Muscle layer of duodenum (tissue), 2 donors: ENCODE measurements at regions not wholly inside any gene's neighbourhood (a gene's known extent, or its start where the extent isn't known, plus 50 kb on each side); places are given as distances from the start of the nearest gene placed in this dataset.

Experiments used
- H3K27ac ChIP-seq: one replicate; pipeline ENCODE4 v1.7.0; 2013; ENCODE audit warnings: mild to moderate bottlenecking, low read length
- H3K27me3 ChIP-seq: one replicate; pipeline ENCODE4 v1.7.0; 2013; ENCODE audit warnings: low read depth, mild to moderate bottlenecking, control low read depth, low read length
- H3K36me3 ChIP-seq, 2 donors: one replicate each; pipeline ENCODE4 v1.7.0; 2013; ENCODE audit warnings: low read length in 2 of 2, control low read depth in 1 of 2, mild to moderate bottlenecking in 1 of 2; ENCODE audit not compliant: insufficient read depth in 2 of 2, control insufficient read depth in 1 of 2
- H3K4me1 ChIP-seq, 2 donors: one replicate each; pipeline ENCODE4 v1.7.0; 2013; ENCODE audit warnings: low read length in 2 of 2, mild to moderate bottlenecking in 2 of 2, control low read depth in 1 of 2, moderate library complexity in 1 of 2; ENCODE audit not compliant: insufficient read depth in 2 of 2, control insufficient read depth in 1 of 2
- H3K4me3 ChIP-seq, 2 donors: one replicate each; pipeline ENCODE4 v1.7.0; 2013; ENCODE audit warnings: low read length in 2 of 2, low read depth in 1 of 2, mild to moderate bottlenecking in 1 of 2
- H3K9me3 ChIP-seq, 2 donors: one replicate each; pipeline ENCODE4 v1.7.0; 2013; ENCODE audit warnings: low read length in 2 of 2, control low read depth in 1 of 2, mild to moderate bottlenecking in 1 of 2; ENCODE audit not compliant: control insufficient read depth in 1 of 2
- donor health status: healthy.

DNA sequence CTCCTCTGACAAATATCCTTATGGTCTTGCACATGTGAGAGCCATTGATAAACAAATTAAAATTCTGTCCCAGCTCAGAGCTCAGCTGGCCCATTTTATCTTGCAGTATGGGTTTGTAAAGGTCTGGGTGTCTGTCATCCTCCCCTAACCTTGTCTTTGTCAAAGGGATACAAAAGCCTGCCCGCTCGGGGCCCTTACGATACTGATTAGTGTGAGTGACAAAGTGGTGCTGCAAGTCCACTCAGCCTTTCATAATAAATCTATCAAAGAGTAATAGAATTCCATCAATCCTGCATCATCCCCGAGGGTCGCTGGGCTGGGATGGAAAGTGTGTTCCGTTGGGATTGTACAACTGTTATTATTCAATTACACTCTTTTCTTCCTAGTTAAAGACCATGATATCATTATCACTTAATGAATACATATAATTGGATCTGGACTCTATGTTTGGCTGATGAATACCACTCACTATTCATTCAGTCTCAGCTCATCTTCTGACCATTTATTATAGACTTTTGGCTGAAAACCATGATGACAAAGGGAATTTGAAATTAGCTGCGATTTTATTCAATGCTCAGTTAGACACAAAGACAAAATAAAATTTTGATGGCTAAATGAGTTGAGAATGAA is 122.5 kb upstream of the FOXD3 start:
- Histone ChIP-seq H3K4me1 (no peaks in the 10 kb centered on the region), H3K27ac (no peak overlapping the region), H3K27me3 (no peaks in the 10 kb centered on the region), H3K9me3 (no peaks in the 10 kb centered on the region), H3K4me3 (no peak overlapping the region), H3K36me3 (no peaks in the 10 kb centered on the region)

DNA sequence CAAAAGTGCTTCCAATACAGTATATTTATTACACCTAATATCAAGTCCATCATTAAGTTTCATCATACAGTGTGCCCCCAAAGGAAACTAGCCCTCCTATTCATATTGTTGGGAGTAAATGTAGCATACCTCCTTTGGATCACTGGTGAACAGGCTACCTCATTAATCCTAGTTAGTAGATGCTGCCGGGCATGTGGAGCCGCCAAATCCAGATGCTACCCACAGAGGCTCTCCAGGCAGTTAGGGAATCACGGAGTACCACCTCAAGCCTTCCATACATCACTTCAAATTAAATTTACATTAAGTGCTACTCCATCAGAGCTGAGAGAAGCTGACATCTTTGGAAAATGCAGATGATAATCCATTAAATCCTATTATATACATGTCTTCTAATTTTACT is 121.7 kb upstream of the FOXD3 start:
- no peaks in the 10 kb centered on the region for H3K4me1 ChIP-seq

DNA sequence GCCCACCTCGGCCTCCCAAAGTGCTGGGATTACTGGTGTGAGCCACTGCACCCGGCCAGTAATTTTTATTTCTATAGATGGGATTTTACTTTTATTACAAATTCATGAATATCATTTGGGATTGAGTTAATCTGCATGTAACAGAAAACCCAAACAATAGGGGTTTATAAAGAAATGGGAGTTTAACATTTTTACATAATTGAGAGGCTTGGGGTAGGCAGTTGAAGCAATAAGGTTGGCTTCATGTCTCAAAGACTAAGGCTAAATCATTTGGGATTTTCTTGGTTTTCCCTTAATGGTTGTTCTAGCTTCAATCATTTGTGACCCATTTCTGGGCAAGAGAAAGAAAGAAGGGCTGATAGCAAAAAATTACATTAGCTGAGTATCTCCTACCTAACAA is 118.7 kb upstream of the FOXD3 start:
- H3K4me1 ChIP-seq, result no peaks in the 10 kb centered on the region
- no peaks in the 10 kb centered on the region for H3K27me3 ChIP-seq
- H3K27ac ChIP-seq, result no peak overlapping the region
- no peak overlapping the region for H3K4me3 ChIP-seq
- no peaks in the 10 kb centered on the region for H3K36me3 ChIP-seq
- no peaks in the 10 kb centered on the region for H3K9me3 ChIP-seq

More for the DNA sequence above, 121.7 kb upstream of the FOXD3 start:
- Histone ChIP-seq H3K9me3 (no peaks in the 10 kb centered on the region), H3K4me3 (no peak overlapping the region), H3K27me3 (no peaks in the 10 kb centered on the region), H3K27ac (no peak overlapping the region), H3K36me3 (no peaks in the 10 kb centered on the region)

DNA sequence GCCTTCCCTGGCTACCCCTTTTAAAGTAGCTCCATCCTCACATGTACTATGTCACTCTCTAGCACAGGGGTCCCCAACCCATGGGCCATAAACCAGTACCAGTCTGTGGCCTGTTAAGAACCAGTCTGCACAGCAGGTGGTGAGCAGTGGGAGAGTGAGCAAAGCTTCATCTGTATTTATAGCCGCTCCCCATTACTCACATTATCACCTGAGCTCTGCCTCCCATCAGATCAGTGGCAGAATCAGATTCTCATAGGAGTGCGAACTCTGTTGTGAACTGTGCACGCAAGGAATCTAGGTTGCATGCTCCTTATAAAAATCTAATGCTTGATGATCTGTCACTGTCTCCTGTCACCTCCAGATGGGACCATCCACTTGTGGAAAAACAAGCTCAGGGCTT is 116.6 kb upstream of the FOXD3 start:
- H3K27me3 ChIP-seq, result no peaks in the 10 kb centered on the region
- H3K36me3 ChIP-seq, result no peaks in the 10 kb centered on the region
- no peak overlapping the region for H3K27ac ChIP-seq
- no peaks in the 10 kb centered on the region for H3K9me3 ChIP-seq
- H3K4me1 ChIP-seq, result no peaks in the 10 kb centered on the region
- no peak overlapping the region for H3K4me3 ChIP-seq

DNA sequence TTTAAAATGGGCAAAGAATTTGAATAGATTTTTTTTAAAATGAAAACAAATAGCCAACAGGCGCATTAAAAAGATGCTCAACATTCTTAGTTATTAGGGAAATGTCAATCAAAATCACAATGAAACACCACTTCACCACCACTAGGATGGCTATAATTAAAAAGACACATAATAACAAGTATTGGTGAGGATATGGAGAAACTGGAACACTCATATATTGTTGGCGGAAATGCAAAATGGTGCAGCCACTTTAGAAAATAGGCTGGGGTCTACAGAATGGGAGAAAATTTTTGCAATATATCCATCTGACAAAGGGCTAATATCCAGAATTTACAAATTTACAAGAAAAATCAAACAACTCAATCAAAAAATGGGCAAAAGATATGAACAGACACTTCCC is 107.8 kb upstream of the FOXD3 start:
- H3K36me3 ChIP-seq, result no peaks in the 10 kb centered on the region
- H3K4me1 ChIP-seq, result no peaks in the 10 kb centered on the region
- peaks cover 0 to 6% of the 10 kb centered on the region in 2 donors for H3K9me3 ChIP-seq
- H3K4me3 ChIP-seq, result no peak overlapping the region
- H3K27me3 ChIP-seq, result no peaks in the 10 kb centered on the region
- no peak overlapping the region for H3K27ac ChIP-seq

DNA sequence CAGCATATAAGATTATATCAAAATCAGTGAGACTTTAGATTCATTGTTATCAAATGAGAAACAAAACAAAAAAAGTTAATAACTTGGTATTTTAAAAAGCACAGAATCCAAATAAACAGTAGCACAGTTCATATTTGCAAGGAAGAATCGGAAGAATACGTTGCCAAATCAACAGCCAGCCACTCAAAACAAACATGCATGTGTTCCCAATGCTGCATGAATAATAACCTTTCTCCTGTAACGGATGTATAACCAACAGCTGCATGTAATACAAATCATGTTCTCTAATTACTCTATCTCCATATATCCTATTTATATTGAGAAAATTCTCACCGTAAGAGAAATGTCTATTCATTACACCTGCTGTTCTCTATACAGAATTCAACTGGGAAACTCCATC is 98.9 kb upstream of the FOXD3 start:
- H3K27me3 ChIP-seq, result no peaks in the 10 kb centered on the region
- H3K36me3 ChIP-seq, result no peaks in the 10 kb centered on the region
- no peaks in the 10 kb centered on the region for H3K9me3 ChIP-seq
- H3K4me3 ChIP-seq, result no peak overlapping the region
- no peak overlapping the region for H3K27ac ChIP-seq
- no peaks in the 10 kb centered on the region for H3K4me1 ChIP-seq

DNA sequence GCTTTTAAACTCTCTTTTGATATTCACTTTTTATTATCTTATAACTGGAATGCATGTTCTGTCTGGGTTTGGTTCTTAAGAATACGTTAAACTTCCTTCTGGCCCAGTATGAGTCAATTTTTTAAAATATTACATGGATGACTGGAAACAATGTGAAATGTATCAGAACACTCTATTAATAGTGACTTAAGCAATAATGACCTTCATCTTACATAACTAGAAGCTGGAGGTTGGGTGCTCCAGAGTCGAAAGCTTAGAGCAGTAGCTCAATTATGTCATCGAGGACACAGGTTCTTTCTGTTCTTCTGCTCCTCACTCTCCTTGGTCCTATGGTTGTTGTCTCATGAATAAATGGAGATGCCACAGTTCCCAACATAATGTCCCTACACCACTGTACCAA is 91.6 kb upstream of the FOXD3 start:
- H3K9me3 ChIP-seq, result peaks cover 0 to 4% of the 10 kb centered on the region in 2 donors
- H3K27me3 ChIP-seq, result no peaks in the 10 kb centered on the region
- no peak overlapping the region for H3K4me3 ChIP-seq
- no peaks in the 10 kb centered on the region for H3K36me3 ChIP-seq
- no peaks in the 10 kb centered on the region for H3K4me1 ChIP-seq
- H3K27ac ChIP-seq, result no peak overlapping the region

DNA sequence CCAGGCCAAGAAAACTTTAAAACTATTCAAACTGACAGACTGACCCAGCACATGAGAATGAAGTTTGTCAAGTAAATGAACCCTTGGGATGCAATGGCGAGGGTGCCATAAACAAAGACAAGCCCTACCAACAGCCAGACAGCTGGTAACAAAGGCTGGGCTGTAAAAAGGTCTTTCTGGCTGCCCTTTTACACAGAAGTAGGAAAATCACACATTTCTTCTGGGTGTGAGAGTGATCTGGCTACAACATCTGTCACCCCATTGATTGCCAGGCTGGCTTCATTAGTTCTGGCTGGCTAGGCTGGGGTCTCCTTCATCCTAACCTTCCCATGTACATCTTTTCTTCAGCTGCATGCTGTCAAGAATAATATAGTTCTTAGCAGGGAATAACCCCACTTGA is 83.6 kb upstream of the FOXD3 start:
- Histone ChIP-seq H3K36me3 (no peaks in the 10 kb centered on the region), H3K27ac (no peak overlapping the region), H3K4me3 (no peak overlapping the region), H3K4me1 (no peaks in the 10 kb centered on the region), H3K9me3 (peaks cover 0 to 4% of the 10 kb centered on the region in 2 donors), H3K27me3 (no peaks in the 10 kb centered on the region)

DNA sequence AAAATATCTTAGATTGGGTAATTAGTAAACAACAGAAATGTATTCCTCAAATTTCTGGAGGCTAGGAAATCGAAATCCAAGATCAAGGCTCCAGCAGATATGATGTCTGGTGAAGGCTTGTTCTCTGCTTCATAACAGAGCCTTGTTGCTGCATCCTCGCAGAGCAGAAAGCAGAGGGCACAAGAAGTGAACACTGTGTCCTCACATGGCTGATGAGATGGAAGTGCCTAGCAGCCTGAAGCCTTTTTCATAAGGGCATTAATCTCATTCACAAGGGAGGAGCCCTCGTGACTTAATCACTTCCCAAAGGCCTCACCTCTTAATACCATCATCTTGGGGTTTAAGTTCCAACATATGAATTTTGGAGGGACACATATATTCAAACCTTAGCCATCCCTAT is 77.2 kb upstream of the FOXD3 start:
- H3K27me3 ChIP-seq, result no peaks in the 10 kb centered on the region

DNA sequence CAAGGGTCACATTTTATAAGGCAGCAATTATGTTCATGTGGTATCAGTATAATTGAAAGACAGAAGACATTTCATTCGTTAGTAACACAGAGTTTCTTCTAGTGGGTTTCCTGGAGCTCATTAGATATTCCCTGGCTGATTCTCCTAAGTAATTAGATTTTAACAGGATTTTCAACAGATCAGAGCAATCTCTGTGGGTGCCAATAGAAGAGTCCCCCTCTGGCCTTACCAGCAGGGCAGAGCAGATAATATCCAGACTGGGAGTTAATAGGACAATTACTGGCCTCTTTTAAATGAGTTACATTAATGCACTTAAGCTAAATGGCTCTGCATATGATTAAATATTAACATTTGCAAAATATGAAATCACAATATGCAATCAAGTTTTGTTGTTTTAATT is 74.2 kb upstream of the FOXD3 start:
- no peaks in the 10 kb centered on the region for H3K9me3 ChIP-seq
- no peak overlapping the region for H3K4me3 ChIP-seq
- no peaks in the 10 kb centered on the region for H3K4me1 ChIP-seq
- no peak overlapping the region for H3K27ac ChIP-seq
- no peaks in the 10 kb centered on the region for H3K36me3 ChIP-seq
- H3K27me3 ChIP-seq, result no peaks in the 10 kb centered on the region

More for the DNA sequence above, 77.2 kb upstream of the FOXD3 start:
- H3K4me1 ChIP-seq, result no peaks in the 10 kb centered on the region
- H3K4me3 ChIP-seq, result no peak overlapping the region
- H3K27ac ChIP-seq, result no peak overlapping the region
- no peaks in the 10 kb centered on the region for H3K9me3 ChIP-seq
- no peaks in the 10 kb centered on the region for H3K36me3 ChIP-seq

DNA sequence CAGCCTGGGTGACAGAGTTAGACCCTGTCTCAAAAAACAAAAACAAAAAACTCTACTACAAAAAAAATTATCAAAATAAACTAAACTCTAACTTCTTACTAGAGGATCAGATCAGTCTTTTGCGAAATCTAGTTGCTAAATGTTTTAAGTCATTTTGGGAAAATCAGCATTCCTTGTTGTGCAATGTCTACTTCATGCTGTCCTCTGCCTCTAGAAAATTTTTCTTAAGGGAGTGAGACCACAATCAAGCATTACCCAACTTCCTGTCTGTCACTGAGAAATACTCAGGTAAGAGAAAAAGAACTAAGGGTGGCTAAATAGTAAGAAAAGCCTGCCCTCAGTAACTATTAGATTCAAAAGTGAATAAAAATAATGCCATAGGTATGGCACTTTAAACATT is 67.2 kb upstream of the FOXD3 start:
- Histone ChIP-seq H3K27ac (no peak overlapping the region), H3K4me3 (no peak overlapping the region), H3K4me1 (no peaks in the 10 kb centered on the region), H3K36me3 (no peaks in the 10 kb centered on the region), H3K27me3 (no peaks in the 10 kb centered on the region), H3K9me3 (no peaks in the 10 kb centered on the region)

DNA sequence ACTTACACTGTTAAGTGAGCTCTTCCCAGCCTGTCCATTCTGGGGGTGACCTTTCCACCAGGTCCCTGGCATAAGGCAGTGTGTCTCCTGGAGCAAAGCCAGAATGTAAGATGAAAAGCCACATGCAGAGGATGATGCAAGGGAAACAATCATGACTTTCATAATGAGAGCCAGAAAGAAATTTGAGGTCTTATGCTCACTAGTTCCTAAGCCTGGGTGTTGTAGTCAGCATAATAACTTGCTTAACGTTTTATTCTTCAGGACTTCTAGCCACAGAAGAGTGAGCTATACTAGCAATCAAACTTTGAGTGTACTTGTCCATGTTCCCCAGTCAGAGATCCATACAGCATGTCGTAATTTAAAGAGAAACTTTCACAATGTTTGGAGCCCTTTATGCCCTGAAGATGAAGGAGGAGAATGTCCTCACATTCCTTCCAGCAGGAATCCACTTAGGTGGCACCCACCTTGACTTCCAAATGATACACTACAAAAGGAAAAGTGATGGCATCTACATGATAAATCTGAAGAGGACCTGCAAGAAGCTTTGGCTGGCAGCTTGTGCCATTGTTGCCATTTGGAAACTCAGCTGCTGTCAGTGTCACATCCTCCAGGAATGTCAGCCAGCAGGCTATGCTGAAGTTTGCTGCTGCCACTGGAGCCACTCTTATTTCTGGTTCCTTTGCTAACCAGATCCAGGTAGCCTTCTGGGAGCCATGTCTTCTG is 60.5 kb upstream of the FOXD3 start:
- H3K27me3 ChIP-seq, result no peaks in the 10 kb centered on the region
- H3K4me3 ChIP-seq, result no peak overlapping the region
- H3K4me1 ChIP-seq, result no peaks in the 10 kb centered on the region
- H3K36me3 ChIP-seq, result no peaks in the 10 kb centered on the region
- no peaks in the 10 kb centered on the region for H3K9me3 ChIP-seq
- no peak overlapping the region for H3K27ac ChIP-seq
